RWPE2 (cell line): ENCODE measurements at regions not wholly inside any gene's neighbourhood (a gene's known extent, or its start where the extent isn't known, plus 50 kb on each side); places are given as distances from the start of the nearest gene placed in this dataset.

Experiments used
- ATAC-seq: fragments of 200-7000 bp; cut with Tn5 transposase; 3 replicates; pipeline ENCODE4 v1.9.1; 2021; ENCODE audit warnings: low read depth
- DNase-seq: peaks from one replicate; pipeline ENCODE4 v3.0.0-alpha.2; 2020; ENCODE audit warnings: low spot score
- H3K27ac ChIP-seq: fragments of 450-650 bp; 2 replicates; pipeline ENCODE4 v1.5.1; 2017; ENCODE audit warnings: mild to moderate bottlenecking; ENCODE audit not compliant: poor library complexity, severe bottlenecking
- H3K27me3 ChIP-seq: fragments of 250-450 bp; sonication (Bioruptor Pico); 2 replicates; pipeline ENCODE4 v1.5.1; 2021; ENCODE audit warnings: mild to moderate bottlenecking, moderate library complexity; ENCODE audit not compliant: insufficient read depth, poor library complexity, severe bottlenecking
- H3K36me3 ChIP-seq: fragments of 250-450 bp; sonication (Bioruptor Pico); 2 replicates; pipeline ENCODE4 v1.5.1; 2020; ENCODE audit warnings: low read depth, mild to moderate bottlenecking, moderate library complexity
- H3K4me1 ChIP-seq: fragments of 250-450 bp; sonication (Bioruptor Pico); 2 replicates; pipeline ENCODE4 v1.5.1; 2021; ENCODE audit warnings: mild to moderate bottlenecking, moderate library complexity; ENCODE audit not compliant: insufficient read depth, poor library complexity, severe bottlenecking
- H3K4me3 ChIP-seq: fragments of 250-450 bp; sonication (Bioruptor Pico); 2 replicates; pipeline ENCODE4 v1.5.1; 2021; ENCODE audit warnings: mild to moderate bottlenecking, moderate library complexity; ENCODE audit not compliant: severe bottlenecking
- H3K9me3 ChIP-seq: fragments of 250-450 bp; sonication (Bioruptor Pico); 2 replicates; pipeline ENCODE4 v1.5.1; 2021; ENCODE audit warnings: mild to moderate bottlenecking, moderate library complexity; ENCODE audit not compliant: severe bottlenecking
- TF ChIP-seq, protein P1 (sequence below): fragments of 450-650 bp; IDR thresholded peaks from one replicate; pipeline ENCODE4 v1.5.1; 2017; ENCODE audit warnings: mild to moderate bottlenecking, moderate library complexity; ENCODE audit not compliant: poor library complexity, severe bottlenecking

DNA sequence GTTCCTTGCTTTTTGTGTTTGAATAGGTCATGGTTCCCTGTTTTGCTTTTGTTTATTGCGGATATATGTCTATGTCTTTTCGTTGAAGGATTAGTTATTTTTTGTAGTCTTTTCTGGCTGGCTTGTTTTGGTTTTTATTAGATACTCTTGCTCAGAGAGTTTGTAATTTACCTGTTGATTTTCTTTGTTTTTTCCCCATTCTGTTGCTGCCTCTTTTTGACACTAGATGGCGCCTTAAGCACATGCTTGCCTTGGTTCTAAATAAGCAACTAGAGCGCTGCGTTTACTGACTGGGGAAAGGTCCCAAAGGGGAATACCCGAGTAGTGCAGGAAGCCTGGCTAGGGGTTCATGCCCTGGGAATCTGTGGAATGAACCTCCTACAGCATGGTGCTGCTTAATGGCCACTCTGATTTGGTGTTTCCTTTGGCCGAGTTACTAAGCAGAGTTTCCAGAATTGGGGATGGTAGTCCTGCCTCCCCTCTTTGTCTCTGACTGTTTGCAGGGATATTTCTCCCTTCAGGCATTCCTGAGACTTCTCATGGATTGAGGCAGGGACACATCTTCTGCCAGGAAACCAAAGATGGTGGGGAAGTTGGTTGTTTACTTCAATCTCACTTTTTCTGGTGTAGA lies 143.2 kb downstream of the PTPRU start:
- Histone ChIP-seq H3K4me3 (no peak overlapping the region), H3K9me3 (peaks cover 12% of the 10 kb centered on the region), H3K36me3 (no peaks in the 10 kb centered on the region), H3K27me3 (no peaks in the 10 kb centered on the region), H3K4me1 (peaks cover 7% of the 10 kb centered on the region), H3K27ac (no peak overlapping the region)
- DNase-seq (no peak), ATAC-seq (no peak)
- TF ChIP-seq, protein P1, sequence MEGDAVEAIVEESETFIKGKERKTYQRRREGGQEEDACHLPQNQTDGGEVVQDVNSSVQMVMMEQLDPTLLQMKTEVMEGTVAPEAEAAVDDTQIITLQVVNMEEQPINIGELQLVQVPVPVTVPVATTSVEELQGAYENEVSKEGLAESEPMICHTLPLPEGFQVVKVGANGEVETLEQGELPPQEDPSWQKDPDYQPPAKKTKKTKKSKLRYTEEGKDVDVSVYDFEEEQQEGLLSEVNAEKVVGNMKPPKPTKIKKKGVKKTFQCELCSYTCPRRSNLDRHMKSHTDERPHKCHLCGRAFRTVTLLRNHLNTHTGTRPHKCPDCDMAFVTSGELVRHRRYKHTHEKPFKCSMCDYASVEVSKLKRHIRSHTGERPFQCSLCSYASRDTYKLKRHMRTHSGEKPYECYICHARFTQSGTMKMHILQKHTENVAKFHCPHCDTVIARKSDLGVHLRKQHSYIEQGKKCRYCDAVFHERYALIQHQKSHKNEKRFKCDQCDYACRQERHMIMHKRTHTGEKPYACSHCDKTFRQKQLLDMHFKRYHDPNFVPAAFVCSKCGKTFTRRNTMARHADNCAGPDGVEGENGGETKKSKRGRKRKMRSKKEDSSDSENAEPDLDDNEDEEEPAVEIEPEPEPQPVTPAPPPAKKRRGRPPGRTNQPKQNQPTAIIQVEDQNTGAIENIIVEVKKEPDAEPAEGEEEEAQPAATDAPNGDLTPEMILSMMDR, result peak; percentile 55
